ENCODE measurements at regions not wholly inside any gene's neighbourhood (a gene's known extent, or its start where the extent isn't known, plus 50 kb on each side); places are given as distances from the start of the nearest gene placed in this dataset.

GRCh38 chr21:15224346-15225086 lies 159.7 kb upstream of the NRIP1 start:
- H3K27ac ChIP-seq = no peak overlapping the region
- H3K36me3 ChIP-seq = no peaks in the 10 kb centered on the region
- H3K9me3 ChIP-seq (replicated peaks) = 0 out of 2 replicates have a peak, but pooled peaks cover 2% of the 10 kb centered on the region
- peaks cover 8% of the 10 kb centered on the region for H3K4me1 ChIP-seq
- H3K27me3 ChIP-seq = no peaks in the 10 kb centered on the region
- H3K4me3 ChIP-seq = no peak overlapping the region
- DNase-seq = no peak

- no peak overlapping the region for H3K27ac ChIP-seq
- no peak overlapping the region for H3K4me3 ChIP-seq
- 0 out of 2 replicates have a peak, but pooled peaks cover 2% of the 10 kb centered on the region for H3K9me3 ChIP-seq (replicated peaks)
- H3K36me3 ChIP-seq = no peaks in the 10 kb centered on the region
- no peaks in the 10 kb centered on the region for H3K4me1 ChIP-seq
- no peaks in the 10 kb centered on the region for H3K27me3 ChIP-seq
- no peak for DNase-seq
These were observed 163.1 kb upstream of the NRIP1 start for GRCh38 chr21:15227919-15228318.

GRCh38 chr21:15229390-15229789 lies 164.6 kb upstream of the NRIP1 start:
- Histone ChIP-seq H3K9me3 (replicated peaks) (0 out of 2 replicates have a peak, but pooled peaks cover 2% of the 10 kb centered on the region), H3K27me3 (no peaks in the 10 kb centered on the region), H3K4me3 (no peak overlapping the region), H3K4me1 (no peaks in the 10 kb centered on the region), H3K27ac (no peak overlapping the region), H3K36me3 (no peaks in the 10 kb centered on the region)
- no peak for DNase-seq

- no peak for DNase-seq
- no peaks in the 10 kb centered on the region for H3K27me3 ChIP-seq
- no peak overlapping the region for H3K4me3 ChIP-seq
- no peaks in the 10 kb centered on the region for H3K9me3 ChIP-seq (replicated peaks)
- no peaks in the 10 kb centered on the region for H3K4me1 ChIP-seq
- no peak overlapping the region for H3K27ac ChIP-seq
- no peaks in the 10 kb centered on the region for H3K36me3 ChIP-seq
These were observed 168.8 kb upstream of the NRIP1 start for GRCh38 chr21:15233611-15234010.

- no peak overlapping the region for H3K4me3 ChIP-seq
- no peaks in the 10 kb centered on the region for H3K27me3 ChIP-seq
- H3K4me1 ChIP-seq = peaks cover 6% of the 10 kb centered on the region
- no peak for DNase-seq
- no peaks in the 10 kb centered on the region for H3K9me3 ChIP-seq (replicated peaks)
- no peaks in the 10 kb centered on the region for H3K36me3 ChIP-seq
- H3K27ac ChIP-seq = no peak overlapping the region
These were observed 171.3 kb upstream of the NRIP1 start for GRCh38 chr21:15236111-15236510.

GRCh38 chr21:15240848-15241247 lies 176.0 kb upstream of the NRIP1 start:
- Histone ChIP-seq H3K27me3 (no peaks in the 10 kb centered on the region), H3K4me1 (peaks cover 27% of the 10 kb centered on the region), H3K27ac (no peak overlapping the region), H3K9me3 (replicated peaks) (no peaks in the 10 kb centered on the region), H3K36me3 (no peaks in the 10 kb centered on the region), H3K4me3 (no peak overlapping the region)
- no peak for DNase-seq

GRCh38 chr21:15241997-15242736 lies 177.4 kb upstream of the NRIP1 start:
- Histone ChIP-seq H3K36me3 (no peaks in the 10 kb centered on the region), H3K27ac (no peak overlapping the region), H3K27me3 (no peaks in the 10 kb centered on the region), H3K4me3 (no peak overlapping the region), H3K9me3 (replicated peaks) (no peaks in the 10 kb centered on the region), H3K4me1 (peaks cover 27% of the 10 kb centered on the region)
- DNase-seq = no peak

- peak overlapping the region; percentile 38 for H3K27ac ChIP-seq
- no peak for DNase-seq
- H3K4me1 ChIP-seq = peaks cover 27% of the 10 kb centered on the region
These were observed 178.1 kb upstream of the NRIP1 start for GRCh38 chr21:15242906-15243305.

GRCh38 chr21:15243406-15243805 lies 178.6 kb upstream of the NRIP1 start:
- Histone ChIP-seq H3K36me3 (no peaks in the 10 kb centered on the region), H3K27me3 (no peaks in the 10 kb centered on the region), H3K4me1 (peaks cover 29% of the 10 kb centered on the region), H3K9me3 (replicated peaks) (no peaks in the 10 kb centered on the region), H3K4me3 (no peak overlapping the region), H3K27ac (peak overlapping the region; percentile 38)
- peak; percentile 62 to 91 for DNase-seq

More at GRCh38 chr21:15242906-15243305, 178.1 kb upstream of the NRIP1 start:
- no peaks in the 10 kb centered on the region for H3K9me3 ChIP-seq (replicated peaks)
- H3K36me3 ChIP-seq = no peaks in the 10 kb centered on the region
- no peaks in the 10 kb centered on the region for H3K27me3 ChIP-seq
- no peak overlapping the region for H3K4me3 ChIP-seq

GRCh38 chr21:15247613-15248012 lies 182.8 kb upstream of the NRIP1 start:
- H3K36me3 ChIP-seq = no peaks in the 10 kb centered on the region
- H3K4me3 ChIP-seq = no peak overlapping the region
- no peak overlapping the region for H3K27ac ChIP-seq
- no peaks in the 10 kb centered on the region for H3K27me3 ChIP-seq
- peaks cover 47% of the 10 kb centered on the region for H3K4me1 ChIP-seq
- no peaks in the 10 kb centered on the region; the same call in 1 of the 2 replicates for H3K9me3 ChIP-seq (replicated peaks)
- DNase-seq = no peak

GRCh38 chr21:15249285-15249993 lies 184.6 kb upstream of the NRIP1 start:
- Histone ChIP-seq H3K36me3 (no peaks in the 10 kb centered on the region), H3K27ac (peak overlapping the region; percentile 95), H3K4me1 (peaks cover 32% of the 10 kb centered on the region), H3K27me3 (no peaks in the 10 kb centered on the region), H3K4me3 (peak overlapping the region; percentile 36), H3K9me3 (replicated peaks) (no peaks in the 10 kb centered on the region; the same call in 1 of the 2 replicates)
- DNase-seq = peak; percentile 92 to 99

- peak overlapping the region; percentile 95 for H3K27ac ChIP-seq
These were observed 185.6 kb upstream of the NRIP1 start for GRCh38 chr21:15250384-15250783.

GRCh38 chr21:15252431-15252830 lies 187.6 kb upstream of the NRIP1 start:
- H3K4me3 ChIP-seq = no peak overlapping the region
- no peaks in the 10 kb centered on the region for H3K36me3 ChIP-seq
- H3K27me3 ChIP-seq = no peaks in the 10 kb centered on the region
- no peak for DNase-seq
- H3K9me3 ChIP-seq (replicated peaks) = no peaks in the 10 kb centered on the region; the same call in 1 of the 2 replicates
- H3K27ac ChIP-seq = no peak overlapping the region
- H3K4me1 ChIP-seq = peaks cover 32% of the 10 kb centered on the region

More at GRCh38 chr21:15250384-15250783, 185.6 kb upstream of the NRIP1 start:
- Histone ChIP-seq H3K9me3 (replicated peaks) (no peaks in the 10 kb centered on the region; the same call in 1 of the 2 replicates), H3K36me3 (no peaks in the 10 kb centered on the region), H3K27me3 (no peaks in the 10 kb centered on the region), H3K4me3 (peak overlapping the region; percentile 36), H3K4me1 (peaks cover 32% of the 10 kb centered on the region)
- DNase-seq = peak in 1 of 2 experiments; percentile 63

- no peak overlapping the region for H3K4me3 ChIP-seq
- H3K4me1 ChIP-seq = peaks cover 24% of the 10 kb centered on the region
- no peak for DNase-seq
- no peaks in the 10 kb centered on the region for H3K36me3 ChIP-seq
- no peaks in the 10 kb centered on the region; the same call in 1 of the 2 replicates for H3K9me3 ChIP-seq (replicated peaks)
- no peak overlapping the region for H3K27ac ChIP-seq
- no peaks in the 10 kb centered on the region for H3K27me3 ChIP-seq
These were observed 189.3 kb upstream of the NRIP1 start for GRCh38 chr21:15254111-15254510.

- no peak for DNase-seq
- Histone ChIP-seq H3K4me1 (peaks cover 15% of the 10 kb centered on the region), H3K27ac (no peak overlapping the region), H3K36me3 (no peaks in the 10 kb centered on the region), H3K9me3 (replicated peaks) (no peaks in the 10 kb centered on the region; the same call in 1 of the 2 replicates), H3K4me3 (no peak overlapping the region), H3K27me3 (no peaks in the 10 kb centered on the region)
These were observed 190.5 kb upstream of the NRIP1 start for GRCh38 chr21:15255261-15255660.

All from SJCRH30 (cell line).